ENCODE measurements at regions not wholly inside any gene's neighbourhood (a gene's known extent, or its start where the extent isn't known, plus 50 kb on each side); places are given as distances from the start of the nearest gene placed in this dataset.

GRCh38 chr1:87165177-87165576, 163.5 kb upstream of the LMO4 start:
- H3K9me3 Mint-ChIP-seq (ENCODE audit: unreplicated experiment): no peaks in the 10 kb centered on the region
- no peak for DNase-seq (ENCODE audit: unreplicated experiment)
- H3K4me1 Mint-ChIP-seq (ENCODE audit: insufficient read depth, unreplicated experiment): no peaks in the 10 kb centered on the region
- TF ChIP-seq CTCF (IDR thresholded peaks at IDR 0.05; ENCODE audit: unreplicated experiment): no peak
- H3K27ac Mint-ChIP-seq (ENCODE audit: low read depth, unreplicated experiment): no peak overlapping the region
- H3K4me3 Mint-ChIP-seq (ENCODE audit: unreplicated experiment): no peak overlapping the region
- no peaks in the 10 kb centered on the region for H3K27me3 Mint-ChIP-seq (ENCODE audit: insufficient read depth, unreplicated experiment)
- ChIA-PET POLR2A (no interaction called here), CTCF (no interaction called here)
- BruUV-seq (replicated peaks): no TSS peak
- intact Hi-C loops (cut with micrococcal nuclease): no loop called here
- H3K36me3 Mint-ChIP-seq (ENCODE audit: insufficient read depth, unreplicated experiment): no peaks in the 10 kb centered on the region

- no peak for TF ChIP-seq CTCF (IDR thresholded peaks at IDR 0.05; ENCODE audit: unreplicated experiment)
- CTCF ChIA-PET: interaction anchor here (0.6 to 1.3 kb wide), 3 partner anchors 21 to 159 kb away, joined by 3 read pairs; no protein-coding TSS in a partner anchor
- DNase-seq (ENCODE audit: unreplicated experiment): no peak
- intact Hi-C loops (cut with micrococcal nuclease): no loop called here
- H3K27me3 Mint-ChIP-seq (ENCODE audit: insufficient read depth, unreplicated experiment): no peaks in the 10 kb centered on the region
- no peaks in the 10 kb centered on the region for H3K9me3 Mint-ChIP-seq (ENCODE audit: unreplicated experiment)
- H3K27ac Mint-ChIP-seq (ENCODE audit: low read depth, unreplicated experiment): no peak overlapping the region
- H3K36me3 Mint-ChIP-seq (ENCODE audit: insufficient read depth, unreplicated experiment): no peaks in the 10 kb centered on the region
- no peaks in the 10 kb centered on the region for H3K4me1 Mint-ChIP-seq (ENCODE audit: insufficient read depth, unreplicated experiment)
- POLR2A ChIA-PET: interaction anchor here (0.6 kb wide), 1 partner anchor 164 kb away, joined by 3 read pairs; no protein-coding TSS in a partner anchor
- BruUV-seq (replicated peaks): no TSS peak
- H3K4me3 Mint-ChIP-seq (ENCODE audit: unreplicated experiment): no peak overlapping the region
These were observed 161.4 kb upstream of the LMO4 start for GRCh38 chr1:87167157-87167789.

- intact Hi-C loops (cut with micrococcal nuclease): no loop called here
- Mint-ChIP-seq H3K27ac (ENCODE audit: low read depth, unreplicated experiment) (no peak overlapping the region), H3K4me3 (ENCODE audit: unreplicated experiment) (no peak overlapping the region), H3K36me3 (ENCODE audit: insufficient read depth, unreplicated experiment) (no peaks in the 10 kb centered on the region), H3K27me3 (ENCODE audit: insufficient read depth, unreplicated experiment) (no peaks in the 10 kb centered on the region), H3K4me1 (ENCODE audit: insufficient read depth, unreplicated experiment) (no peaks in the 10 kb centered on the region), H3K9me3 (ENCODE audit: unreplicated experiment) (no peaks in the 10 kb centered on the region)
- CTCF ChIA-PET: interaction anchor here (0.6 to 1.3 kb wide), 2 partner anchors 20 to 77 kb away, joined by 3 read pairs; no protein-coding TSS in a partner anchor
- DNase-seq (ENCODE audit: unreplicated experiment): no peak
- no peak for TF ChIP-seq CTCF (IDR thresholded peaks at IDR 0.05; ENCODE audit: unreplicated experiment)
- BruUV-seq (replicated peaks): no TSS peak
- POLR2A ChIA-PET: no interaction called here
These were observed 160.7 kb upstream of the LMO4 start for GRCh38 chr1:87167848-87168525.

- no TSS peak for BruUV-seq (replicated peaks)
- ChIA-PET CTCF (no interaction called here), POLR2A (interaction anchor here (0.6 to 1.0 kb wide), 2 partner anchors 19 to 67 kb away, joined by 3 read pairs; no protein-coding TSS in a partner anchor)
- H3K27me3 Mint-ChIP-seq (ENCODE audit: insufficient read depth, unreplicated experiment): no peaks in the 10 kb centered on the region
- DNase-seq (ENCODE audit: unreplicated experiment): no peak
- intact Hi-C loops (cut with micrococcal nuclease): no loop called here
- no peaks in the 10 kb centered on the region for H3K36me3 Mint-ChIP-seq (ENCODE audit: insufficient read depth, unreplicated experiment)
- peaks cover under 1% of the 10 kb centered on the region for H3K4me1 Mint-ChIP-seq (ENCODE audit: insufficient read depth, unreplicated experiment)
- H3K27ac Mint-ChIP-seq (ENCODE audit: low read depth, unreplicated experiment): no peak overlapping the region
- no peaks in the 10 kb centered on the region for H3K9me3 Mint-ChIP-seq (ENCODE audit: unreplicated experiment)
- H3K4me3 Mint-ChIP-seq (ENCODE audit: unreplicated experiment): no peak overlapping the region
- no peak for TF ChIP-seq CTCF (IDR thresholded peaks at IDR 0.05; ENCODE audit: unreplicated experiment)
These were observed 159.3 kb upstream of the LMO4 start for GRCh38 chr1:87169263-87169910.
